H1 (cell line): ENCODE measurements at regions not wholly inside any gene's neighbourhood (a gene's known extent, or its start where the extent isn't known, plus 50 kb on each side); places are given as distances from the start of the nearest gene placed in this dataset.

Experiments used
- CTCF ChIA-PET: fragments of 300-600 bp; sonication (Branson Sonifier 250); formaldehyde crosslinking; loops from one replicate; lab custom pipeline; 2021; ENCODE audit not compliant: partially characterized antibody; lab: Charles Lee
- POLR2A ChIA-PET: fragments of 300-600 bp; sonication (Branson Sonifier 250); formaldehyde crosslinking; loops from one replicate; lab custom pipeline; 2021; ENCODE audit warnings: inconsistent platforms; ENCODE audit not compliant: partially characterized antibody; lab: Charles Lee
- DNase-seq, 2 experiments: peaks; one replicate each; pipeline versions ENCODE4 v3.0.0 to v3.0.0-alpha.2; 2010 to 2022; ENCODE audit warnings: low spot score in 2 of 2, low read depth in 1 of 2, mixed read lengths in 1 of 2
- FAIRE-seq: peaks from 2 replicates; lab custom pipeline; 2011; peaks lifted over from hg19 to GRCh38; lab: Jason Lieb, UNC
- H2AFZ ChIP-seq: 2 replicates; pipeline ENCODE4 v1.8.1; 2012; ENCODE audit warnings: low read length, inconsistent platforms
- H2AK5ac ChIP-seq: 2 replicates; pipeline ENCODE4 v1.6.1; 2013; ENCODE audit warnings: low read depth, low read length
- H2BK120ac ChIP-seq: replicated peaks from 2 replicates; pipeline ENCODE3; 2013; ENCODE audit warnings: low read depth, low read length, inconsistent platforms
- H2BK12ac ChIP-seq: 2 replicates; pipeline ENCODE4 v1.6.1; 2013; ENCODE audit warnings: low read depth, low read length
- H2BK15ac ChIP-seq: 2 replicates; pipeline ENCODE4 v1.6.1; 2013; ENCODE audit warnings: low read length
- H2BK20ac ChIP-seq: 2 replicates; pipeline ENCODE4 v1.6.1; 2013; ENCODE audit warnings: low read length
- H2BK5ac ChIP-seq: 2 replicates; pipeline ENCODE4 v1.6.1; 2013; ENCODE audit warnings: low read depth, low read length
- H3K14ac ChIP-seq: 2 replicates; pipeline ENCODE4 v1.6.1; 2013; ENCODE audit warnings: inconsistent platforms; ENCODE audit not compliant: insufficient read length
- H3K18ac ChIP-seq: 2 replicates; pipeline ENCODE4 v1.6.1; 2013; ENCODE audit warnings: low read length; ENCODE audit errors: extremely low read depth
- H3K23ac ChIP-seq: 2 replicates; pipeline ENCODE4 v1.6.1; 2013; ENCODE audit warnings: inconsistent platforms; ENCODE audit not compliant: insufficient read length
- H3K23me2 ChIP-seq: 2 replicates; pipeline ENCODE4 v1.6.1; 2013; ENCODE audit warnings: low read depth, low read length
- H3K27ac ChIP-seq: 2 replicates; pipeline ENCODE4 v1.6.1; 2011; ENCODE audit warnings: low read depth, low read length, inconsistent platforms
- H3K27me3 ChIP-seq, 4 experiments: replicated peaks in 1 of 4; 1 replicate in 1 of 4; 2 replicates in 3 of 4; pipeline versions ENCODE4 v1.6.1 to v1.8.1; 2011 to 2013; ENCODE audit warnings: low read length in 3 of 4, mild to moderate bottlenecking in 3 of 4, inconsistent platforms in 2 of 4, mixed read lengths in 2 of 4, moderate library complexity in 1 of 4; ENCODE audit not compliant: control insufficient read depth in 3 of 4, insufficient read depth in 3 of 4; ENCODE audit errors: extremely low read depth in 1 of 4
- H3K36me3 ChIP-seq, 4 experiments: 2 replicates each; pipeline versions ENCODE4 v1.6.1 to v1.8.1; 2011 to 2013; ENCODE audit warnings: mild to moderate bottlenecking in 4 of 4, low read length in 3 of 4, moderate library complexity in 2 of 4, control low read depth in 1 of 4, inconsistent platforms in 1 of 4; ENCODE audit not compliant: insufficient read depth in 4 of 4, control insufficient read depth in 2 of 4
- H3K4ac ChIP-seq: replicated peaks from 2 replicates; pipeline ENCODE3; 2013; ENCODE audit warnings: low read length, low read depth, mixed read lengths, inconsistent platforms; ENCODE audit not compliant: insufficient read length
- H3K4me1 ChIP-seq, 4 experiments: replicated peaks in 1 of 4; 1 replicate in 1 of 4; 2 replicates in 3 of 4; pipeline versions ENCODE4 v1.6.1 to v1.8.1; 2011 to 2013; ENCODE audit warnings: low read length in 3 of 4, inconsistent platforms in 2 of 4, mixed read lengths in 1 of 4; ENCODE audit not compliant: insufficient read depth in 4 of 4, control insufficient read depth in 3 of 4
- H3K4me2 ChIP-seq, 2 experiments: 2 replicates each; pipeline versions ENCODE4 v1.6.1 to v1.8.1; 2011 to 2013; ENCODE audit warnings: low read depth in 2 of 2, low read length in 2 of 2, control low read depth in 1 of 2, inconsistent platforms in 1 of 2, mild to moderate bottlenecking in 1 of 2; ENCODE audit not compliant: insufficient read depth in 1 of 2
- H3K4me3 ChIP-seq, 4 experiments: fragments of 200-600, 300-600 bp in 1 of 4; sonication (generic), shearing (Covaris generic), sonication (Bioruptor Twin) in 1 of 4; 2 replicates each; pipeline versions ENCODE4 v1.5.1 to v1.8.1; 2011 to 2016; ENCODE audit warnings: low read length in 4 of 4, low read depth in 3 of 4, control low read depth in 2 of 4, inconsistent platforms in 2 of 4, mild to moderate bottlenecking in 2 of 4, mixed read lengths in 1 of 4, moderate library complexity in 1 of 4; ENCODE audit not compliant: insufficient read depth in 2 of 4; ENCODE audit errors: extremely low read depth in 1 of 4
- H3K56ac ChIP-seq: replicated peaks from 2 replicates; pipeline ENCODE3; 2013; ENCODE audit warnings: low read depth, mild to moderate bottlenecking, mixed read lengths, low read length, inconsistent platforms; ENCODE audit not compliant: insufficient read length
- H3K79me1 ChIP-seq: 2 replicates; pipeline ENCODE4 v1.6.1; 2013; ENCODE audit warnings: low read depth, low read length, control low read depth
- H3K79me2 ChIP-seq, 2 experiments: 2 replicates each; pipeline versions ENCODE4 v1.6.1 to v1.8.1; 2012 to 2013; ENCODE audit warnings: low read length in 2 of 2, mild to moderate bottlenecking in 2 of 2, inconsistent platforms in 1 of 2; ENCODE audit not compliant: insufficient read depth in 2 of 2, control insufficient read depth in 1 of 2
- H3K9ac ChIP-seq, 4 experiments: replicated peaks in 1 of 4; 1 replicate in 1 of 4; 2 replicates in 3 of 4; pipeline versions ENCODE4 v1.6.1 to v1.8.1; 2011 to 2013; ENCODE audit warnings: low read depth in 3 of 4, low read length in 3 of 4, control low read depth in 2 of 4, mild to moderate bottlenecking in 2 of 4, moderate library complexity in 2 of 4, inconsistent platforms in 1 of 4; ENCODE audit errors: extremely low read depth in 1 of 4
- H3K9me3 ChIP-seq, 2 experiments: 2 replicates each; pipeline versions ENCODE4 v1.6.1 to v1.8.1; 2012 to 2013; ENCODE audit warnings: mild to moderate bottlenecking in 2 of 2, moderate library complexity in 2 of 2, control low read depth in 1 of 2, inconsistent platforms in 1 of 2, low read depth in 1 of 2, low read length in 1 of 2, mixed read lengths in 1 of 2; ENCODE audit not compliant: insufficient read depth in 2 of 2
- H4K20me1 ChIP-seq, 2 experiments: replicated peaks in 1 of 2; 2 replicates each; pipeline versions ENCODE3 to v1.8.1; 2011 to 2013; ENCODE audit warnings: inconsistent platforms in 2 of 2, low read length in 2 of 2, mild to moderate bottlenecking in 1 of 2; ENCODE audit not compliant: insufficient read depth in 2 of 2, control insufficient read depth in 1 of 2
- H4K5ac ChIP-seq: 2 replicates; pipeline ENCODE4 v1.6.1; 2013; ENCODE audit warnings: low read length, low read depth, mixed read lengths, inconsistent platforms; ENCODE audit not compliant: insufficient read length
- H4K8ac ChIP-seq: 2 replicates; pipeline ENCODE4 v1.8.0; 2013; ENCODE audit warnings: mild to moderate bottlenecking, moderate library complexity, low read length, inconsistent platforms; ENCODE audit not compliant: insufficient read depth; ENCODE audit errors: extremely low read depth
- H4K91ac ChIP-seq: replicated peaks from 2 replicates; pipeline ENCODE3; 2013; ENCODE audit warnings: low read length, mixed read lengths, inconsistent platforms; ENCODE audit not compliant: insufficient read length
- BACH1 ChIP-seq: IDR thresholded peaks from 2 replicates; pipeline ENCODE4 v1.6.1; 2012; ENCODE audit warnings: low read length, improper control_type of control experiment
- BCL11A ChIP-seq, 2 experiments: IDR thresholded peaks; one replicate each; pipeline ENCODE4 v1.6.1; 2011; ENCODE audit warnings: low read depth in 2 of 2, low read length in 2 of 2, mild to moderate bottlenecking in 2 of 2
- CHD2 ChIP-seq: IDR thresholded peaks from 2 replicates; pipeline ENCODE4 v1.6.1; 2012; ENCODE audit warnings: low read length, improper control_type of control experiment
- CREB1 ChIP-seq: IDR thresholded peaks from 2 replicates; pipeline ENCODE4 v1.6.1; 2012; ENCODE audit warnings: inconsistent platforms
- EP300 ChIP-seq, 2 experiments: IDR thresholded peaks; 1 replicate in 1 of 2; 2 replicates in 1 of 2; pipeline ENCODE4 v1.6.1; 2011 to 2012; ENCODE audit warnings: low read depth in 2 of 2, low read length in 2 of 2, mild to moderate bottlenecking in 2 of 2, borderline replicate concordance in 1 of 2, inconsistent platforms in 1 of 2, moderate library complexity in 1 of 2
- POLR2A ChIP-seq, 2 experiments: IDR thresholded peaks; 1 replicate in 1 of 2; 2 replicates in 1 of 2; pipeline ENCODE4 v1.6.1; 2011; ENCODE audit warnings: low read depth in 2 of 2, low read length in 2 of 2, mild to moderate bottlenecking in 2 of 2; ENCODE audit errors: control extremely low read depth in 1 of 2
- POLR2AphosphoS5 ChIP-seq: IDR thresholded peaks from 2 replicates; pipeline ENCODE4 v1.6.1; 2011; ENCODE audit warnings: low read depth, low read length
- RAD21 ChIP-seq, 2 experiments: IDR thresholded peaks in 1 of 2; conservative IDR thresholded peaks in 1 of 2; 2 replicates each; pipeline ENCODE4 v1.6.1; 2011; ENCODE audit warnings: low read depth in 2 of 2, low read length in 2 of 2, improper control_type of control experiment in 1 of 2, inconsistent platforms in 1 of 2, mild to moderate bottlenecking in 1 of 2, moderate library complexity in 1 of 2
- RFX5 ChIP-seq: IDR thresholded peaks from 2 replicates; pipeline ENCODE4 v1.6.1; 2011; ENCODE audit warnings: low read depth, low read length, improper control_type of control experiment, borderline replicate concordance
- TAF1 ChIP-seq: IDR thresholded peaks from 2 replicates; pipeline ENCODE4 v1.6.1; 2011; ENCODE audit warnings: mild to moderate bottlenecking, low read depth, low read length
- TBP ChIP-seq: IDR thresholded peaks from 2 replicates; pipeline ENCODE4 v1.6.1; 2011; ENCODE audit warnings: low read depth, low read length, improper control_type of control experiment
- WGBS, 2 experiments: shearing (Covaris generic) in 1 of 2; methylation state at CpG; one replicate each; pipeline versions ENCODE4 v1.1.6 to v1.1.7; 2013 to 2015; ENCODE audit warnings: low lambda C conversion rate in 2 of 2, mixed read lengths in 2 of 2, inconsistent platforms in 1 of 2, low coverage in 1 of 2, missing lambda C conversion rate in 1 of 2; ENCODE audit not compliant: insufficient replicate concordance in 2 of 2, insufficient coverage in 1 of 2, insufficient read length in 1 of 2; ENCODE audit errors: extremely low coverage in 1 of 2, missing lambda C conversion rate in 1 of 2; 5-methylcytosine and 5-hydroxymethylcytosine counted together
- TF ChIP-seq, protein P1 (sequence below), 3 experiments: IDR thresholded peaks; 1 replicate in 2 of 3; 2 replicates in 1 of 3; pipeline versions ENCODE4 v1.5.1 to v1.6.1; 2011; ENCODE audit warnings: low read length in 3 of 3, mild to moderate bottlenecking in 3 of 3, inconsistent platforms in 2 of 3, low read depth in 1 of 3, moderate library complexity in 1 of 3; ENCODE audit not compliant: insufficient read depth in 1 of 3; ENCODE audit errors: control extremely low read depth in 1 of 3
- TF ChIP-seq, protein P2 (sequence below): IDR thresholded peaks from 2 replicates; pipeline ENCODE4 v1.6.1; 2012; ENCODE audit warnings: inconsistent platforms

DNA sequence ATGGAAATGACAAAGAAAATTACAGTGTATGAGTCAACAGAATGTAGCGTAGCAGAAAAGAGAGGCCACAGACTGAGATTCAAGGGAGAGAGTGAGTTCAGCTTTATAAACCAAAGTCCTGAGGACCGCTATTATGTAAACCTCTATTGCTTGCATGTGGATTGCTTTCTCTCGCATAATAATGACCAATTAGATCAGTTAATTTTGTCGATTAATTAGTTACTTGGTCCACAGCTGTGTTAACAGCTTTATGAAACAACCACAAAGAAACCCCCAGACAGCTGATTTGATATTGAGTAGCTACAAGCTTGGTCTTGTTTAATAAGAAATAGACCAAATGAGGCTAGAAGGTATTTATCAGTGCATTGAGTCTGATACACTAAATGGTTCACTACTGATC is 291.8 kb upstream of the ERCC4 start:
- WGBS, 2 experiments, result 80% methylated on average over 4 of the region's 4 CpGs; no CpG with 5 or more reads in 1 of the 2 experiments
- Histone ChIP-seq H4K20me1 (no peaks in the 10 kb centered on the region), H3K36me3 (no peaks in the 10 kb centered on the region), H3K79me1 (no peaks in the 10 kb centered on the region), H2BK12ac (no peak overlapping the region), H2BK15ac (no peak overlapping the region), H3K9ac (no peak overlapping the region), H3K4me1 (peaks cover 0 to 2% (median 0%) of the 10 kb centered on the region in 4 experiments; a peak in 1 of 7 replicates), H3K27me3 (no peaks in the 10 kb centered on the region), H3K4me2 (no peak overlapping the region), H3K18ac (no peak overlapping the region), H3K9me3 (no peaks in the 10 kb centered on the region), H3K79me2 (no peaks in the 10 kb centered on the region), H2AK5ac (no peak overlapping the region), H4K5ac (no peak overlapping the region), H2BK5ac (no peak overlapping the region), H2AFZ (no peak overlapping the region), H3K14ac (no peak overlapping the region), H3K23me2 (no peaks in the 10 kb centered on the region), H4K8ac (no peak overlapping the region), H3K23ac (no peak overlapping the region), H3K56ac (no peak overlapping the region), H3K4ac (no peak overlapping the region), H3K27ac (no peak overlapping the region), H4K91ac (no peak overlapping the region), H2BK20ac (no peak overlapping the region), H2BK120ac (no peak overlapping the region), H3K4me3 (no peak overlapping the region)
- FAIRE-seq (no peak), DNase-seq (no peak)
- CTCF ChIA-PET, result no interaction called here
- POLR2A ChIA-PET, result no interaction called here
- TF ChIP-seq BCL11A (IDR thresholded peaks at IDR 0.05; ENCODE audit: low read depth in 2 of 2, low read length in 2 of 2) (no peak), RAD21 (IDR thresholded peaks at IDR 0.05 in 1 of 2, conservative IDR thresholded peaks at IDR 0.05 in 1 of 2; ENCODE audit: low read depth in 2 of 2, low read length in 2 of 2) (no peak), POLR2AphosphoS5 (no peak), TAF1 (no peak), TBP (no peak), EP300 (IDR thresholded peaks at IDR 0.05; ENCODE audit: borderline replicate concordance in 1 of 2, low read depth in 2 of 2, low read length in 2 of 2) (no peak), POLR2A (IDR thresholded peaks at IDR 0.05; ENCODE audit: control extremely low read depth in 1 of 2, low read depth in 2 of 2, low read length in 2 of 2) (no peak), CREB1 (no peak), CHD2 (no peak), BACH1 (no peak), RFX5 (no peak)
- TF ChIP-seq, protein P1, sequence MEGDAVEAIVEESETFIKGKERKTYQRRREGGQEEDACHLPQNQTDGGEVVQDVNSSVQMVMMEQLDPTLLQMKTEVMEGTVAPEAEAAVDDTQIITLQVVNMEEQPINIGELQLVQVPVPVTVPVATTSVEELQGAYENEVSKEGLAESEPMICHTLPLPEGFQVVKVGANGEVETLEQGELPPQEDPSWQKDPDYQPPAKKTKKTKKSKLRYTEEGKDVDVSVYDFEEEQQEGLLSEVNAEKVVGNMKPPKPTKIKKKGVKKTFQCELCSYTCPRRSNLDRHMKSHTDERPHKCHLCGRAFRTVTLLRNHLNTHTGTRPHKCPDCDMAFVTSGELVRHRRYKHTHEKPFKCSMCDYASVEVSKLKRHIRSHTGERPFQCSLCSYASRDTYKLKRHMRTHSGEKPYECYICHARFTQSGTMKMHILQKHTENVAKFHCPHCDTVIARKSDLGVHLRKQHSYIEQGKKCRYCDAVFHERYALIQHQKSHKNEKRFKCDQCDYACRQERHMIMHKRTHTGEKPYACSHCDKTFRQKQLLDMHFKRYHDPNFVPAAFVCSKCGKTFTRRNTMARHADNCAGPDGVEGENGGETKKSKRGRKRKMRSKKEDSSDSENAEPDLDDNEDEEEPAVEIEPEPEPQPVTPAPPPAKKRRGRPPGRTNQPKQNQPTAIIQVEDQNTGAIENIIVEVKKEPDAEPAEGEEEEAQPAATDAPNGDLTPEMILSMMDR (IDR thresholded peaks at IDR 0.05; ENCODE audit: control extremely low read depth in 1 of 3, insufficient read depth in 1 of 3, low read depth in 1 of 3, low read length in 3 of 3), result no peak
- TF ChIP-seq, protein P2, sequence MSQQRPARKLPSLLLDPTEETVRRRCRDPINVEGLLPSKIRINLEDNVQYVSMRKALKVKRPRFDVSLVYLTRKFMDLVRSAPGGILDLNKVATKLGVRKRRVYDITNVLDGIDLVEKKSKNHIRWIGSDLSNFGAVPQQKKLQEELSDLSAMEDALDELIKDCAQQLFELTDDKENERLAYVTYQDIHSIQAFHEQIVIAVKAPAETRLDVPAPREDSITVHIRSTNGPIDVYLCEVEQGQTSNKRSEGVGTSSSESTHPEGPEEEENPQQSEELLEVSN, result no peak
